DND-41 (cell line): ENCODE measurements at regions not wholly inside any gene's neighbourhood (a gene's known extent, or its start where the extent isn't known, plus 50 kb on each side); places are given as distances from the start of the nearest gene placed in this dataset.

Experiments
- EZH2 ChIP-seq: IDR thresholded peaks from 3 replicates; pipeline ENCODE4 v1.6.1; 2012; ENCODE audit warnings: borderline replicate concordance, low read depth, mild to moderate bottlenecking, moderate library complexity, low read length, inconsistent platforms; ENCODE audit not compliant: severe bottlenecking
- TF ChIP-seq, protein P1 (sequence below): IDR thresholded peaks from 2 replicates; pipeline ENCODE4 v1.5.1; 2012; ENCODE audit warnings: borderline replicate concordance, low read length, moderate library complexity, mild to moderate bottlenecking; ENCODE audit not compliant: poor library complexity, severe bottlenecking; ENCODE audit errors: extremely low read depth

DNA sequence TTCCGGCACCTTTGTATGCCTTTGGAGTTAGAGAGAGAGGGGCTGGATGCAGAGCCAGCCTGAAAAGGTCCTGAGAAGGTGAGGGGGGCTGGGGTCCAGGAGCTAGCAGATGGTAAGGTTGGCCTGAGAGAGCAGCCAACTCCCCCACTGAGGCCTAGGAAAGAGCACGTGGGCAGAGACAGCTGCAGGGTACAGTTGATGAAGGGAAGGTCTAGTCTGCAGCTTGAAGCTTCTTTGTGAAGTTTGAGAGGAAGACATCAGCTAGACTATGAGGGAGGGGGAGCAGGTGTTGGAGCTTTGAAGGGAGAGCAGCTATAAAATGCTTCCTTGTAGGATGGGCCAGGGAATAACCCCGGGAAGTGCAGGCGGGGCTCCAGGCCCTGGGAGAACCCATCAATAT lies 289.3 kb upstream of the AMIGO2 start:
- TF ChIP-seq, protein P1, sequence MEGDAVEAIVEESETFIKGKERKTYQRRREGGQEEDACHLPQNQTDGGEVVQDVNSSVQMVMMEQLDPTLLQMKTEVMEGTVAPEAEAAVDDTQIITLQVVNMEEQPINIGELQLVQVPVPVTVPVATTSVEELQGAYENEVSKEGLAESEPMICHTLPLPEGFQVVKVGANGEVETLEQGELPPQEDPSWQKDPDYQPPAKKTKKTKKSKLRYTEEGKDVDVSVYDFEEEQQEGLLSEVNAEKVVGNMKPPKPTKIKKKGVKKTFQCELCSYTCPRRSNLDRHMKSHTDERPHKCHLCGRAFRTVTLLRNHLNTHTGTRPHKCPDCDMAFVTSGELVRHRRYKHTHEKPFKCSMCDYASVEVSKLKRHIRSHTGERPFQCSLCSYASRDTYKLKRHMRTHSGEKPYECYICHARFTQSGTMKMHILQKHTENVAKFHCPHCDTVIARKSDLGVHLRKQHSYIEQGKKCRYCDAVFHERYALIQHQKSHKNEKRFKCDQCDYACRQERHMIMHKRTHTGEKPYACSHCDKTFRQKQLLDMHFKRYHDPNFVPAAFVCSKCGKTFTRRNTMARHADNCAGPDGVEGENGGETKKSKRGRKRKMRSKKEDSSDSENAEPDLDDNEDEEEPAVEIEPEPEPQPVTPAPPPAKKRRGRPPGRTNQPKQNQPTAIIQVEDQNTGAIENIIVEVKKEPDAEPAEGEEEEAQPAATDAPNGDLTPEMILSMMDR = no peak
- no peak for TF ChIP-seq EZH2
